DND-41 (cell line): ENCODE measurements at regions not wholly inside any gene's neighbourhood (a gene's known extent, or its start where the extent isn't known, plus 50 kb on each side); places are given as distances from the start of the nearest gene placed in this dataset.

Source experiments
- CTCF ChIP-seq: IDR thresholded peaks from 2 replicates; pipeline ENCODE4 v1.5.1; 2012; ENCODE audit warnings: borderline replicate concordance, low read length, moderate library complexity, mild to moderate bottlenecking; ENCODE audit not compliant: poor library complexity, severe bottlenecking; ENCODE audit errors: extremely low read depth
- EZH2 ChIP-seq: IDR thresholded peaks from 3 replicates; pipeline ENCODE4 v1.6.1; 2012; ENCODE audit warnings: borderline replicate concordance, low read depth, mild to moderate bottlenecking, moderate library complexity, low read length, inconsistent platforms; ENCODE audit not compliant: severe bottlenecking

- TF ChIP-seq CTCF (no peak), EZH2 (no peak)
Observed at GRCh38 chr12:126434412-126434985, 1369.3 kb downstream of the AACS start.
